SK-N-MC (cell line): ENCODE measurements at regions not wholly inside any gene's neighbourhood (a gene's known extent, or its start where the extent isn't known, plus 50 kb on each side); places are given as distances from the start of the nearest gene placed in this dataset.

Experiments
- EZH2 ChIP-seq: fragments of 200-600 bp; sonication (generic); IDR thresholded peaks from one replicate; pipeline ENCODE4 v1.6.1; 2017; ENCODE audit warnings: antibody characterized with exemption
- POLR2AphosphoS5 ChIP-seq: IDR thresholded peaks from 2 replicates; pipeline ENCODE4 v1.6.1; 2012; ENCODE audit warnings: mild to moderate bottlenecking, low read depth, low read length, borderline replicate concordance

GRCh38 chr7:124088590-124088989, 55.7 kb upstream of the TMEM229A start:
- no peak for TF ChIP-seq EZH2
- no peak for TF ChIP-seq POLR2AphosphoS5
